Astrocyte of the cerebellum (primary cell): ENCODE measurements at regions not wholly inside any gene's neighbourhood (a gene's known extent, or its start where the extent isn't known, plus 50 kb on each side); places are given as distances from the start of the nearest gene placed in this dataset.

Source experiments
- DNase-seq: peaks from one replicate; pipeline ENCODE4 v3.0.0-alpha.2; 2011; ENCODE audit warnings: low read depth
- H3K4me3 ChIP-seq: 2 replicates; pipeline ENCODE4 v1.5.1; 2011; ENCODE audit warnings: mild to moderate bottlenecking, low read depth, low read length, moderate library complexity
- in situ Hi-C: cut with HindIII; loops from 2 replicates; pipeline ENCODE4 v1.10.0; 2017; ENCODE audit warnings: low sequenced_read_pairs
- TF ChIP-seq, protein P1 (sequence below): IDR thresholded peaks from 2 replicates; pipeline ENCODE4 v1.5.1; 2012; ENCODE audit warnings: low read length, low read depth, moderate library complexity, mild to moderate bottlenecking; ENCODE audit errors: missing control alignments

DNA sequence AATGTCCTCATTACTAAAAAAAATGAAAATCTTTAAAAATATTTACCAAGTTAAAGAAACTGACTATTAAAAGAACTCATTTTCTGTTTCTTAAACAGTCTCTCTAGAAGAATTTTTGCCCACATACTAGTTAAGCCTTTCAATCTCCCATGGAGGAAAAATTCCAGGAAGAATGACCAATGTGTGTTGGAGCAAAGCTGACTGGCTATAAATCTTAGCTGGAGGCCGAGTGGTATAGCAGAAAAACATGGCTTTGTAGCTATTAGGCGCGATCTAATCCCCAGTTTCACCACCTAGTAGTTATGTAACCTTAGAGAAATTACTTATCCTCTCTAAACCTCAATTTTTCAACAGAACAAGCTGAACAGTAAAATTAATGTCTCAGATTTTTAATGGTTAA, 135.5 kb upstream of the PRLR start:
- in situ Hi-C loops, result no loop called here
- DNase-seq, result no peak
- TF ChIP-seq, protein P1, sequence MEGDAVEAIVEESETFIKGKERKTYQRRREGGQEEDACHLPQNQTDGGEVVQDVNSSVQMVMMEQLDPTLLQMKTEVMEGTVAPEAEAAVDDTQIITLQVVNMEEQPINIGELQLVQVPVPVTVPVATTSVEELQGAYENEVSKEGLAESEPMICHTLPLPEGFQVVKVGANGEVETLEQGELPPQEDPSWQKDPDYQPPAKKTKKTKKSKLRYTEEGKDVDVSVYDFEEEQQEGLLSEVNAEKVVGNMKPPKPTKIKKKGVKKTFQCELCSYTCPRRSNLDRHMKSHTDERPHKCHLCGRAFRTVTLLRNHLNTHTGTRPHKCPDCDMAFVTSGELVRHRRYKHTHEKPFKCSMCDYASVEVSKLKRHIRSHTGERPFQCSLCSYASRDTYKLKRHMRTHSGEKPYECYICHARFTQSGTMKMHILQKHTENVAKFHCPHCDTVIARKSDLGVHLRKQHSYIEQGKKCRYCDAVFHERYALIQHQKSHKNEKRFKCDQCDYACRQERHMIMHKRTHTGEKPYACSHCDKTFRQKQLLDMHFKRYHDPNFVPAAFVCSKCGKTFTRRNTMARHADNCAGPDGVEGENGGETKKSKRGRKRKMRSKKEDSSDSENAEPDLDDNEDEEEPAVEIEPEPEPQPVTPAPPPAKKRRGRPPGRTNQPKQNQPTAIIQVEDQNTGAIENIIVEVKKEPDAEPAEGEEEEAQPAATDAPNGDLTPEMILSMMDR, result no peak
- no peak overlapping the region for H3K4me3 ChIP-seq

DNA sequence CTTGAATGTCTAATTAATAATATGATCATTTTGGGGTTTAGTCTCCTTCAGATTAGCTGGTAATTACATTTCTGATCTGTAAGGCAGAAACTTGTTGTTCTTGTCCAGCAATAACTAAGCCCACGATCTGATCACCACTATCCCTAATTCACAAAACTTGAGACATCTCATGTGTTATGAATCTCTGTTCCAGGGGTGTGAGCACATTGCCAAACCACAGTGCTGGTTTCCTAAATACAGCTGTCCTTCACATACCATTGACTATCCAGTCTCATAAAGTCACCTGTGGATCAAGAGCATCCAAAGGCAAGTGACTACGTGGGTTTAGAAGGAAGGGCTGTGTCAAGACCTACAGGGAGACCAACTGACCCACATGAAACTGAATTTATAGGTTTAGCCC, 134.1 kb upstream of the PRLR start:
- DNase-seq, result no peak
- H3K4me3 ChIP-seq, result no peak overlapping the region
- in situ Hi-C loops, result no loop called here
- TF ChIP-seq, protein P1, result no peak

DNA sequence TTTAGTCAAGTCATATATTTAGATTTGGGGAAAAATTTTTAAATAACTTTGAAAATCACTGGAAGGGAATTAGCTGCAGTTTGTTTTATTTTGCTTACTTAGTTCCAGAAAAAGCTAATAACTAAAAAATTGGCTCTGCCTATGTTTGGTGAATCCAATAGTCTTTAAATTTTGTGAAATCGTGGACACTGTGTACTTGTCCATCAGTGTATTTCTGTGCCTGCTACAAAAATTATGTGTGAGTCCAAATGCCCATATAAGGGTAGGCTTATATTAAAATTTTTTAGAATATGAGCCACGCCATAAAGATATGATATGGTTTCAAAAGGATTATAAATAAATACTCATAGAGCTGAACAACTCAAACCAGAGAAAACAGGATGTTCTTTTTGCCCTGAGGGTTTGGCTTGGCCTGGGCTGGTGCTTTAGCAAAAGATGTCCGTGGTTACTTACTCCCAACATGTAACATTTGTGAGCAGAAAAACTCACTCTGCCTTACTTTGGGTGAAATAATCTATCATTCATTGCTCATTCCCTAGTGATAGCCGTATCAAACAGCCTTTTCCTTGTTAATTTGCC, 133.2 kb upstream of the PRLR start:
- in situ Hi-C loops, result no loop called here
- H3K4me3 ChIP-seq, result no peak overlapping the region
- TF ChIP-seq, protein P1, result no peak
- no peak for DNase-seq

DNA sequence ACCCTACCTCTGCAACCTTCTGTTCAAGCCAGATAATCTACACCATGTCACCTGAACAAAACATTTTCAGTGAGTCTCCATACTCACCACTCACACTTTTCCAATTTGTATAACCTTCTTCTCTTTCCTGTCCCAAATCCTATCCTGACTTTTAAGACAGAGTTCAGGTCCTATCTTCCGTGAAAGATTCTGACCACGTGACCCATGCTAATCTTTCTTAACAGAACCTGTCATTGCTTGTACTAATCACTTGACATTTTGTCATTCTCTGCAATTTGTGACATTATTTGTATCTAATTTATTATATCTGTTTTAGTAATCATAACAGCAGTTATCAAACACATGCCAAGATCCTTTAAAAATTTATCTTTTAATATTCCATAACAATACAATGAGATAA, 132.5 kb upstream of the PRLR start:
- TF ChIP-seq, protein P1, result no peak
- DNase-seq, result no peak
- H3K4me3 ChIP-seq, result no peak overlapping the region
- in situ Hi-C loops, result no loop called here

DNA sequence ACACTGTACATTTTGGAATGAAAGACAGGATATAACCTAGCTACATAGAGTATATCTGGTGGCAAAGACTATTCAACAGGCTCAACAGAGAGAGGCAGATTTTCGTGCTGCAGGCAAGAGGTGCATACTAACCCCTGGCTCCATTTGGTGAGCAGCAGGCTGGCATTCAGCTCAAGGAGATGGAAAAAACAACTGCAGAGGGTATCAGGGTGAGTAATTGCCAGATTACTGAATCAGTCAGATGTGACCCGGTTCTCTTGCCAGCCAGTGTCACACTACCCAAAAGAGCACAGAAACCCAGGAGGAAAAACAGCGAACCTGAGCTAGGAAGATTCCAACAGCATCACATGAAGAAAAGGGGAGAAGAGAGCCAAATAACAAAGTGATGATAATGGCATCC, 130.4 kb upstream of the PRLR start:
- no peak overlapping the region for H3K4me3 ChIP-seq
- TF ChIP-seq, protein P1, result no peak
- DNase-seq, result no peak
- in situ Hi-C loops, result no loop called here

DNA sequence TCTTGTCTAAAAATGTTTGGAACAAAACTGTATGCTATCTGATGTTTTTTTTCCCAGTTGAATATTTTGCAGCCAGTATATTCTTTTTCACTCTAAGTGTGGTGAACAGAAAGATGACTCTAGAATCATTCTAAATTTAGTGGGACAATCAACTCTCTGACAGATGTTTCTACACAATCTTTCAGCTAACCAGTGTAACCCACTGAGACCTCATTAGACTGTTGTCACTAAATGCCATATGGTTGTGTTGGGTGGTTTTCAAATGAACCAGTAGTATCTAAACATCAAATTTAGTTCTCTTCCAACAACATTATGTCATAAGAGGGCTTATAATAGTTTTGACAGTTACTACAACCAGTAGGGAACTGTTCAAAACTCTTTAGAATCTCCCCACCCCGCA, 129.6 kb upstream of the PRLR start:
- TF ChIP-seq, protein P1, result no peak
- H3K4me3 ChIP-seq, result no peak overlapping the region
- DNase-seq, result no peak
- in situ Hi-C loops, result no loop called here

DNA sequence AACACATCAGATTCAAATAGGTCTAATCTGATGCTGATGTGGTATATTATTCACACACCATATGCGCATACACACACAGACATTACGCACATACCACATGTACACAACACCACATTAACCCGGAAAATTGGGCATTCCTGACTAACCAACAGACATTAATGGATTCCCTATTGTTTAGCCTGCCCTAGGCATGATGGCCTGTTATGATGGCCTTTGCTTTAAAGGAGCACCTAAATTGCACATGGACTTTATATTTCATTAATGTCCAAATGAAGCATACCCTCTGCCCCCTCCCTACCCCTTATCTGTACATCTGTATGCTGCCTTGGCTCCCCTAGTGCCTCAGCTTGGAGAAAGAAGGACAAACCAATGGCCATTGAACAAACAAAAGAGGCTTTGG, 127.7 kb upstream of the PRLR start:
- TF ChIP-seq, protein P1, result no peak
- no peak overlapping the region for H3K4me3 ChIP-seq
- no peak for DNase-seq
- in situ Hi-C loops, result no loop called here
